ENCODE measurements at regions not wholly inside any gene's neighbourhood (a gene's known extent, or its start where the extent isn't known, plus 50 kb on each side); places are given as distances from the start of the nearest gene placed in this dataset.
"Not testable (repeated sequence)": the region's sequence is repeated elsewhere in the genome, so short reads cannot be mapped to it uniquely, and the experiment has no call there.

DNA sequence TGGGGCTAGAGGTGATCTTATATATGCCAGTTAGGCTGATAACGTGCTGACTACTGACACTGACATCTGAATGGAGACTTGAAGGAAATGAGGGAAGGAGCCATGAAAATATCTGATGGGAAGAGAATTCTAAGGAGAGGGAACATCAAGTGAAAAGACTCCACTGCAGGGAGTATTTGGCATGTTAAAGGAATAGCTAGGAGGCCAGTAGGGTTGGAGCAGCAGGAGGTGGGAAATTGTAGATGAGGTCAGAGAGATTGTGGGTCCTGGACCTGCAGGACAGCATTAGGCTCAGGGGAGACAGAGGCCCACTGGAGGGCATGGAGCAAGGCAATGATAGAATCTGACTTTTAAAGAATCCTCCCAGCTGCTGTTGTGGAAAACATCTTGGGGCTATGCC is 55.8 kb upstream of the NSUN7 start:
- no peak for FAIRE-seq
- no peak for DNase-seq (ENCODE audit: insufficient read length, low spot score)
- TF ChIP-seq TAF1 (IDR thresholded peaks at IDR 0.05; ENCODE audit: low read depth, low read length) = no peak
- no peak for TF ChIP-seq SPI1 (IDR thresholded peaks at IDR 0.05; ENCODE audit: low read depth, low read length)
- TF ChIP-seq PAX5 (IDR thresholded peaks at IDR 0.05; ENCODE audit: insufficient read depth, low read length, severe bottlenecking) = no peak
- no peak for TF ChIP-seq POLR2AphosphoS5 (IDR thresholded peaks at IDR 0.05; ENCODE audit: low read depth, low read length)
- no peak for TF ChIP-seq POLR2A (IDR thresholded peaks at IDR 0.05; ENCODE audit: low read depth, low read length)
- TF ChIP-seq POU2F2 (IDR thresholded peaks at IDR 0.05; ENCODE audit: low read depth, low read length) = no peak

DNA sequence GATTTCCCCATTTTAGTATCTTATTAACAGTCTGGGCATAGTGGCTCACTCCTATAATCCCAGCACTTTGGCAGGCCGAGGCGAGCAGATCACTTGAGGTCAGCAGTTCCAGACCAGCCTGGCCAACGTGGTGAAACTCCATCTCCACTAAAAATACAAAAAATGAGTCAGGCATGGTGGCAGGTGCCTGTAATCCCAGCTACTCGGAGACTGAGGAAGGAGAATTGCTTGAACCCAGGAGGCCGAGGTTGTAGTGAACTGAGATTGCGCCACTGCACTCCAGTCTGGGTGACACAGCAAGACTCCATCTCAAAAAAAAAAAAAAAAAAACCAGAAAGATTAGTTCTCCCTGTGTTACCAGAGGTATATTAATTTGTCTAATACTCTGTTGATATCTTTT is 52.3 kb upstream of the NSUN7 start:
- FAIRE-seq; DNase-seq (ENCODE audit: insufficient read length, low spot score): not testable (repeated sequence)

DNA sequence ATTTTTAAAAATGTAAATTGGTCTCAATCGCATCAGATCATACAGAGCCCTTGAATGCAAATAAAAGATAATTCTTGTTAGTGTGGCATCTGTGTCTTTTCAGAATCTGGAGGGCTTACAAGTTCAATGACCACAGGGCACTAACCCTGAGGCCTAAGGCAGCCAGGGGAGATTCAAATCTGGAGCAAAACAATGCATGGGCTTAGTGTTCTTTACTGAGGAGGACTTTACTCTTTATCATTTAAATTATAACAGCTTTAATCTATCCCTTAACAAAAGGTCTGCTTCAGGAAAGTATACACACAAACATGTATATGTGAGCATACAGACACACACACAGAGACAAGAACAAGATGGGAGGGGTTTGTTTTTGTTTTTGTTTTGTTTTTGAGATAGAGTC is 51.0 kb upstream of the NSUN7 start:
- DNase-seq (ENCODE audit: insufficient read length, low spot score) = no peak
- no peak for FAIRE-seq
- TF ChIP-seq POLR2AphosphoS5 (IDR thresholded peaks at IDR 0.05; ENCODE audit: low read depth, low read length) = no peak
- TF ChIP-seq SPI1 (IDR thresholded peaks at IDR 0.05; ENCODE audit: low read depth, low read length) = no peak
- TF ChIP-seq PAX5 (IDR thresholded peaks at IDR 0.05; ENCODE audit: insufficient read depth, low read length, severe bottlenecking) = no peak
- no peak for TF ChIP-seq POU2F2 (IDR thresholded peaks at IDR 0.05; ENCODE audit: low read depth, low read length)
- TF ChIP-seq POLR2A (IDR thresholded peaks at IDR 0.05; ENCODE audit: low read depth, low read length) = no peak
- TF ChIP-seq TAF1 (IDR thresholded peaks at IDR 0.05; ENCODE audit: low read depth, low read length) = no peak

DNA sequence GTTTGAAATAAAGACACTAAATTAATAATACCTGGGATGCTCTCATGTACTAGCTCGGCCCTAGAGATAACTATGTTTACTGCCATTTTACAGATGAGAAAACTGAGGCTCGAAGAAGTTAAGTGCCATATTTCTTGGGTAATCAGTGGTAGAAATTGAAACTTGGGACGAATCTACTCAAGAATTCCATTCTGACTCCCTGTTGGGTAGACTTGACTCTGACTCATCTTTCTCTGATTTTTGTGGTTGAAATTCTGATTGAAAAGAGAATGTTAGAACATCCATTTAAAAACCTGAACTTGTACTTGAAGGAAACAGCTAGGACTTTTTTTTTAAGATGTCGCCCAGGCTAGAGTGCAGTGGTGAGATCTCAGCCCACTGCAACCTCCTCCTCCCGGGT is 50.1 kb upstream of the NSUN7 start:
- TF ChIP-seq POLR2AphosphoS5 (IDR thresholded peaks at IDR 0.05; ENCODE audit: low read depth, low read length) = no peak
- DNase-seq (ENCODE audit: insufficient read length, low spot score) = no peak
- FAIRE-seq = peak; percentile 33
